K562 (cell line): ENCODE measurements at regions not wholly inside any gene's neighbourhood (a gene's known extent, or its start where the extent isn't known, plus 50 kb on each side); places are given as distances from the start of the nearest gene placed in this dataset.

Experiments used
- ATAC-seq: fragments of 200-7000 bp; cut with Tn5 transposase; 3 replicates; pipeline ENCODE4 v1.9.1; 2020; ENCODE audit warnings: moderate library complexity
- BruUV-seq: library from RNA; stranded (reverse); fragments of 400-500 nt; replicated peaks from 2 replicates; lab custom pipeline; 2021; lab: Mats Ljungman, UMichigan
- CTCF ChIA-PET: fragments of 300-600 bp; formaldehyde crosslinking; extraction: SDS; loops from one replicate; lab custom pipeline; 2021; ENCODE audit warnings: low intra/inter-chr PET ratio; lab: Yijun Ruan, JAX
- POLR2A ChIA-PET: fragments of 300-600, 350-650 bp; sonication (Branson Sonifier 250); formaldehyde crosslinking; extraction: SDS; loops from one replicate; lab custom pipeline; 2021; ENCODE audit warnings: antibody characterized with exemption, inconsistent platforms; lab: Yijun Ruan, JAX
- DNase-seq, 4 experiments: peaks; one replicate each; pipeline versions ENCODE4 v3.0.0 to v3.0.0-alpha.2; 2011 to 2018; ENCODE audit warnings: low spot score in 3 of 4, mixed read lengths in 3 of 4; ENCODE audit errors: extremely low read depth in 1 of 4
- FAIRE-seq: peaks from 2 replicates; lab custom pipeline; 2011; peaks lifted over from hg19 to GRCh38; lab: Jason Lieb, UNC
- H2AFZ ChIP-seq: 2 replicates; pipeline ENCODE4 v1.6.0; 2011; ENCODE audit warnings: low read depth, low read length, control low read depth, inconsistent platforms
- H3K27ac ChIP-seq: fragments of 200-600 bp; 3 replicates; pipeline ENCODE4 v1.8.0; 2011; ENCODE audit warnings: low read depth, mild to moderate bottlenecking, control low read depth, inconsistent platforms, low read length, moderate library complexity, mixed read lengths; ENCODE audit errors: extremely low read depth
- H3K27me3 ChIP-seq, 2 experiments: fragments of 300-600 bp in 1 of 2; 2 replicates in 1 of 2; 3 replicates in 1 of 2; pipeline versions ENCODE4 v1.6.0 to v1.8.0; 2011; ENCODE audit warnings: inconsistent platforms in 2 of 2, low read length in 2 of 2, mild to moderate bottlenecking in 1 of 2, mixed read lengths in 1 of 2, moderate library complexity in 1 of 2; ENCODE audit not compliant: control insufficient read depth in 2 of 2, insufficient read depth in 2 of 2
- H3K36me3 ChIP-seq: fragments of 300-600 bp; 3 replicates; pipeline ENCODE4 v1.8.0; 2011; ENCODE audit warnings: mild to moderate bottlenecking, low read length, inconsistent platforms; ENCODE audit not compliant: control insufficient read depth, insufficient read depth
- H3K4me1 ChIP-seq, 2 experiments: fragments of 200-600 bp in 1 of 2; replicated peaks in 1 of 2; 2 replicates in 1 of 2; 3 replicates in 1 of 2; pipeline versions ENCODE4 v1.5.1 to v1.8.0; 2011; ENCODE audit warnings: inconsistent platforms in 2 of 2, low read length in 2 of 2, mild to moderate bottlenecking in 1 of 2, mixed read lengths in 1 of 2, moderate library complexity in 1 of 2; ENCODE audit not compliant: control insufficient read depth in 2 of 2, insufficient read depth in 2 of 2
- H3K4me2 ChIP-seq: 2 replicates; pipeline ENCODE4 v1.6.1; 2011; ENCODE audit warnings: low read length, control low read depth, inconsistent platforms, mixed read lengths; ENCODE audit not compliant: insufficient read depth
- H3K4me3 ChIP-seq: fragments of 200-600 bp; sonication (generic), shearing (Covaris generic); 2 replicates; pipeline ENCODE4 v1.5.1; 2016; ENCODE audit warnings: control low read depth, inconsistent platforms
- H3K79me2 ChIP-seq: fragments of 200-600 bp; 3 replicates; pipeline ENCODE4 v1.8.0; 2011; ENCODE audit warnings: low read length, inconsistent platforms; ENCODE audit not compliant: control insufficient read depth, insufficient read depth
- H3K9ac ChIP-seq, 2 experiments: 2 replicates each; pipeline versions ENCODE4 v1.6.0 to v1.6.1; 2011; ENCODE audit warnings: low read depth in 2 of 2, low read length in 2 of 2, control low read depth in 1 of 2, inconsistent platforms in 1 of 2, mild to moderate bottlenecking in 1 of 2, mixed read lengths in 1 of 2; ENCODE audit not compliant: insufficient read depth in 1 of 2
- H3K9me1 ChIP-seq: one replicate; pipeline ENCODE4 v1.6.0; 2011; ENCODE audit warnings: inconsistent platforms, mild to moderate bottlenecking, low read length, moderate library complexity; ENCODE audit not compliant: control insufficient read depth, insufficient read depth
- H3K9me3 ChIP-seq: replicated peaks from 2 replicates; pipeline ENCODE4 v1.5.1; 2011; ENCODE audit warnings: low read depth, low read length, inconsistent platforms; ENCODE audit not compliant: control insufficient read depth, insufficient read depth
- H4K20me1 ChIP-seq: replicated peaks from 2 replicates; pipeline ENCODE4 v1.6.1; 2011; ENCODE audit warnings: low read length, inconsistent platforms, mixed read lengths; ENCODE audit not compliant: control insufficient read depth, insufficient read depth
- CBX2 ChIP-seq: fragments of 200-600 bp; sonication (generic); IDR thresholded peaks from one replicate; pipeline ENCODE4 v1.6.1; 2012; ENCODE audit warnings: mild to moderate bottlenecking, low read length, inconsistent platforms; ENCODE audit not compliant: insufficient read depth, poor library complexity, severe bottlenecking
- CEBPG ChIP-seq, 3 experiments: fragments of 200-800 bp in 1 of 3; sonication (Bioruptor generic) in 1 of 3; sonication (generic) in 1 of 3; formaldehyde crosslinking in 1 of 3; IDR thresholded peaks in 2 of 3; conservative IDR thresholded peaks in 1 of 3; 2 replicates each; pipeline versions ENCODE4 v1.6.1 to v1.8.0; 2016 to 2022; ENCODE audit warnings: missing compliant biosample characterization in 2 of 3, missing genetic modification characterization in 2 of 3, mild to moderate bottlenecking in 1 of 3, missing genetic modification reagents in 1 of 3
- FUS ChIP-seq: fragments of 200-400 bp; formaldehyde crosslinking; optimal IDR thresholded peaks from 2 replicates; pipeline ENCODE3; 2017; ENCODE audit warnings: low read depth, low read length
- NR2C2 ChIP-seq, 2 experiments: fragments of 200-800 bp in 1 of 2; sonication (Bioruptor generic) in 1 of 2; sonication (generic) in 1 of 2; formaldehyde crosslinking in 1 of 2; IDR thresholded peaks; 2 replicates each; pipeline versions ENCODE4 v1.6.1 to v1.8.0; 2016 to 2022; ENCODE audit warnings: mild to moderate bottlenecking in 1 of 2, missing compliant biosample characterization in 1 of 2, missing genetic modification characterization in 1 of 2, missing genetic modification reagents in 1 of 2
- SMARCC2 ChIP-seq: fragments of 450-650 bp; IDR thresholded peaks from 2 replicates; pipeline ENCODE4 v1.6.1; 2017; ENCODE audit warnings: antibody characterized with exemption, moderate library complexity, mild to moderate bottlenecking, low read depth
- TFE3 ChIP-seq: fragments of 450-650 bp; formaldehyde crosslinking; IDR thresholded peaks from 2 replicates; pipeline ENCODE4 v1.4.0; 2020; ENCODE audit warnings: mild to moderate bottlenecking, mixed read lengths
- ZBTB8A ChIP-seq: fragments of 450-650 bp; IDR thresholded peaks from 2 replicates; pipeline ENCODE4 v1.6.1; 2018; ENCODE audit warnings: mild to moderate bottlenecking, moderate library complexity; ENCODE audit not compliant: partially characterized antibody
- ZNF184 ChIP-seq: sonication (generic); formaldehyde crosslinking; IDR thresholded peaks from 2 replicates; pipeline ENCODE4 v1.5.0; 2020; ENCODE audit warnings: missing genetic modification reagents
- ZNF639 ChIP-seq, 2 experiments: fragments of 200-800 bp in 1 of 2; sonication (Bioruptor generic) in 1 of 2; sonication (generic) in 1 of 2; formaldehyde crosslinking in 1 of 2; IDR thresholded peaks in 1 of 2; conservative IDR thresholded peaks in 1 of 2; 2 replicates each; pipeline versions ENCODE4 v1.5.0 to v1.6.1; 2016 to 2020; ENCODE audit warnings: missing compliant biosample characterization in 1 of 2, missing genetic modification characterization in 1 of 2, missing genetic modification reagents in 1 of 2
- WGBS: fragments of 100-300 bp; shearing (Covaris generic); methylation state at CpG from one replicate; pipeline ENCODE4 v1.1.6; 2016; ENCODE audit warnings: low coverage, mixed read lengths; ENCODE audit not compliant: insufficient coverage; ENCODE audit errors: missing lambda C conversion rate; 5-methylcytosine and 5-hydroxymethylcytosine counted together
- in situ Hi-C: fragments of 300-500 bp; cut with MboI; formaldehyde crosslinking; loops from 4 replicates; pipeline ENCODE4 v1.15.0; 2018; ENCODE audit warnings: inconsistent platforms, mixed read lengths
- intact Hi-C: fragments of 100-400 bp; cut with micrococcal nuclease; formaldehyde crosslinking; loops from 2 replicates; pipeline ENCODE4 v1.14.2; 2022

GRCh38 chr5:74173241-74173640, 467.3 kb downstream of the ENC1 start:
- no peak for ATAC-seq
- POLR2A ChIA-PET = no interaction called here
- Histone ChIP-seq H3K9me3 (no peaks in the 10 kb centered on the region), H2AFZ (no peak overlapping the region), H3K9ac (no peak overlapping the region), H3K9me1 (no peaks in the 10 kb centered on the region), H4K20me1 (no peaks in the 10 kb centered on the region), H3K4me2 (no peak overlapping the region), H3K36me3 (no peaks in the 10 kb centered on the region), H3K4me1 (no peaks in the 10 kb centered on the region), H3K4me3 (no peak overlapping the region), H3K79me2 (no peaks in the 10 kb centered on the region), H3K27ac (no peak overlapping the region), H3K27me3 (peaks cover 3 to 9% of the 10 kb centered on the region in 2 experiments; a peak in 1 of 5 replicates)
- CTCF ChIA-PET = no interaction called here
- in situ Hi-C loops (no loop called here), intact Hi-C loops (no loop called here)
- BruUV-seq = no TSS peak
- DNase-seq = no peak
- WGBS = 4% methylated on average over 7 of the region's 7 CpGs
- TF ChIP-seq ZNF639 (CRISPR knock-in tag; conservative IDR thresholded peaks at IDR 0.05 in 1 of 2, IDR thresholded peaks at IDR 0.05 in 1 of 2) (no peak), TFE3 (no peak), SMARCC2 (no peak), ZBTB8A (no peak), FUS (no peak), NR2C2 (CRISPR knock-in tag; IDR thresholded peaks at IDR 0.05) (no peak), NR2C2 (tag; IDR thresholded peaks at IDR 0.05) (no peak), CBX2 (no peak), CEBPG (CRISPR knock-in tag; IDR thresholded peaks at IDR 0.05) (no peak), CEBPG (tag; conservative IDR thresholded peaks at IDR 0.05 in 1 of 2, IDR thresholded peaks at IDR 0.05 in 1 of 2) (no peak), ZNF184 (no peak)
- no peak for FAIRE-seq
